ENCODE measurements at regions not wholly inside any gene's neighbourhood (a gene's known extent, or its start where the extent isn't known, plus 50 kb on each side); places are given as distances from the start of the nearest gene placed in this dataset.

- no peak for TF ChIP-seq ZBTB11 (CRISPR knock-in tag; IDR thresholded peaks at IDR 0.05)
- TF ChIP-seq MEF2A (IDR thresholded peaks at IDR 0.05; ENCODE audit: insufficient read depth, low read depth, low read length), result no peak
- TF ChIP-seq MTA3 (IDR thresholded peaks at IDR 0.05; ENCODE audit: borderline replicate concordance, low read length), result no peak
- TF ChIP-seq IRF4 (IDR thresholded peaks at IDR 0.05; ENCODE audit: low read depth, low read length), result no peak
- TF ChIP-seq SMAD1 (IDR thresholded peaks at IDR 0.05; ENCODE audit: low read depth, partially characterized antibody), result no peak
- no peak for TF ChIP-seq NKRF (conservative IDR thresholded peaks at IDR 0.05)
- TF ChIP-seq TBL1XR1 (IDR thresholded peaks at IDR 0.05; ENCODE audit: low read depth, low read length), result no peak
- TF ChIP-seq ESRRA (IDR thresholded peaks at IDR 0.05; ENCODE audit: low read length), result no peak
Measured at GRCh38 chr4:160880180-160880579, 1283.6 kb downstream of the FSTL5 start (continued).

DNA sequence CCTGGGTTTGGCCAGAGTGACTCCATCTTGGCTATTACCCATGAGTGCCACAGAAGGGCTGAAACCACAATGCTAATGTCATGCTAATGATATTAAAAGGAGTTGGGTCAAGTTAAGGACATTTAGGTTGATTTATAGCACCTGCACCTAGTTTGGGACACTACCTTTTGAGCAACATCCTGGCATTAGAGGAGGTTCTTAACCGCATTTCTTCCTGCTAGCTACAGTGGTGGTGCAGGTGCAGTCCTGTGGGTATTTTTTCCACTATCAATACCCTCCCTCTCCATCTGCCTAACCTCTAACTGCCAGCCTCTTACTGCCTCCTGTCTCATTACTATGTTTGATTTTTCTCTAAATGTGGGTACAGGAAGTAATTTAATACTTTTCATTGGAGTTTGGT lies 1276.1 kb downstream of the FSTL5 start:
- SMC1A ChIA-PET (ENCODE audit: uncharacterized antibody, unreplicated experiment), result no interaction called here
- H4K20me1 ChIP-seq (ENCODE audit: control insufficient read depth, insufficient read depth), result no peaks in the 10 kb centered on the region
- intact Hi-C loops (cut with micrococcal nuclease; ENCODE audit: unreplicated experiment) (no loop called here), in situ Hi-C loops (cut with MboI) (no loop called here)
- RAD21 ChIA-PET (ENCODE audit: unreplicated experiment), result no interaction called here
- no peak overlapping the region for H3K9ac ChIP-seq (ENCODE audit: control insufficient read depth, insufficient read depth, low read length)
- BruUV-seq (replicated peaks), result no TSS peak
- ATAC-seq (no peak), FAIRE-seq (no peak), DNase-seq (ENCODE audit: low read depth, low spot score) (no peak)
- no peaks in the 10 kb centered on the region for H3K27me3 ChIP-seq (replicated peaks in 1 of 2; ENCODE audit: control insufficient read depth in 2 of 2, insufficient read depth in 2 of 2, low read length in 1 of 2)
- no peaks in the 10 kb centered on the region for H3K9me3 ChIP-seq (replicated peaks; ENCODE audit: control insufficient read depth, insufficient read depth, low read length)
- no peaks in the 10 kb centered on the region for H3K36me3 ChIP-seq (ENCODE audit: control insufficient read depth in 2 of 2, insufficient read depth in 2 of 2, low read length in 1 of 2)
- no peaks in the 10 kb centered on the region for H3K4me1 ChIP-seq (ENCODE audit: control insufficient read depth, insufficient read depth, low read length)
- POLR2A ChIA-PET, result no interaction called here
- 0% methylated on average over 1 of the region's 1 CpG for WGBS (ENCODE audit: insufficient coverage, insufficient replicate concordance, low lambda C conversion rate, missing lambda C conversion rate)
- H3K4me3 ChIP-seq, result no peak overlapping the region
- no peak overlapping the region for H3K27ac ChIP-seq (ENCODE audit: control insufficient read depth, insufficient read depth)
- no peak overlapping the region for H2AFZ ChIP-seq (ENCODE audit: control insufficient read depth, low read depth, low read length)
- CTCF ChIA-PET, result no interaction called here
- H3K4me2 ChIP-seq (ENCODE audit: control insufficient read depth, insufficient read depth), result no peak overlapping the region
- H3K79me2 ChIP-seq (ENCODE audit: control insufficient read depth, insufficient read depth, low read length), result no peaks in the 10 kb centered on the region
- TF ChIP-seq, protein P1, sequence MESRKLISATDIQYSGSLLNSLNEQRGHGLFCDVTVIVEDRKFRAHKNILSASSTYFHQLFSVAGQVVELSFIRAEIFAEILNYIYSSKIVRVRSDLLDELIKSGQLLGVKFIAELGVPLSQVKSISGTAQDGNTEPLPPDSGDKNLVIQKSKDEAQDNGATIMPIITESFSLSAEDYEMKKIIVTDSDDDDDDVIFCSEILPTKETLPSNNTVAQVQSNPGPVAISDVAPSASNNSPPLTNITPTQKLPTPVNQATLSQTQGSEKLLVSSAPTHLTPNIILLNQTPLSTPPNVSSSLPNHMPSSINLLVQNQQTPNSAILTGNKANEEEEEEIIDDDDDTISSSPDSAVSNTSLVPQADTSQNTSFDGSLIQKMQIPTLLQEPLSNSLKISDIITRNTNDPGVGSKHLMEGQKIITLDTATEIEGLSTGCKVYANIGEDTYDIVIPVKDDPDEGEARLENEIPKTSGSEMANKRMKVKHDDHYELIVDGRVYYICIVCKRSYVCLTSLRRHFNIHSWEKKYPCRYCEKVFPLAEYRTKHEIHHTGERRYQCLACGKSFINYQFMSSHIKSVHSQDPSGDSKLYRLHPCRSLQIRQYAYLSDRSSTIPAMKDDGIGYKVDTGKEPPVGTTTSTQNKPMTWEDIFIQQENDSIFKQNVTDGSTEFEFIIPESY (IDR thresholded peaks at IDR 0.05), result no peak
- TF ChIP-seq, protein P2, sequence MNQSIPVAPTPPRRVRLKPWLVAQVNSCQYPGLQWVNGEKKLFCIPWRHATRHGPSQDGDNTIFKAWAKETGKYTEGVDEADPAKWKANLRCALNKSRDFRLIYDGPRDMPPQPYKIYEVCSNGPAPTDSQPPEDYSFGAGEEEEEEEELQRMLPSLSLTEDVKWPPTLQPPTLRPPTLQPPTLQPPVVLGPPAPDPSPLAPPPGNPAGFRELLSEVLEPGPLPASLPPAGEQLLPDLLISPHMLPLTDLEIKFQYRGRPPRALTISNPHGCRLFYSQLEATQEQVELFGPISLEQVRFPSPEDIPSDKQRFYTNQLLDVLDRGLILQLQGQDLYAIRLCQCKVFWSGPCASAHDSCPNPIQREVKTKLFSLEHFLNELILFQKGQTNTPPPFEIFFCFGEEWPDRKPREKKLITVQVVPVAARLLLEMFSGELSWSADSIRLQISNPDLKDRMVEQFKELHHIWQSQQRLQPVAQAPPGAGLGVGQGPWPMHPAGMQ (IDR thresholded peaks at IDR 0.05; ENCODE audit: borderline replicate concordance), result no peak
- TF ChIP-seq ZSCAN29 (IDR thresholded peaks at IDR 0.05), result no peak
- TF ChIP-seq, protein P3, sequence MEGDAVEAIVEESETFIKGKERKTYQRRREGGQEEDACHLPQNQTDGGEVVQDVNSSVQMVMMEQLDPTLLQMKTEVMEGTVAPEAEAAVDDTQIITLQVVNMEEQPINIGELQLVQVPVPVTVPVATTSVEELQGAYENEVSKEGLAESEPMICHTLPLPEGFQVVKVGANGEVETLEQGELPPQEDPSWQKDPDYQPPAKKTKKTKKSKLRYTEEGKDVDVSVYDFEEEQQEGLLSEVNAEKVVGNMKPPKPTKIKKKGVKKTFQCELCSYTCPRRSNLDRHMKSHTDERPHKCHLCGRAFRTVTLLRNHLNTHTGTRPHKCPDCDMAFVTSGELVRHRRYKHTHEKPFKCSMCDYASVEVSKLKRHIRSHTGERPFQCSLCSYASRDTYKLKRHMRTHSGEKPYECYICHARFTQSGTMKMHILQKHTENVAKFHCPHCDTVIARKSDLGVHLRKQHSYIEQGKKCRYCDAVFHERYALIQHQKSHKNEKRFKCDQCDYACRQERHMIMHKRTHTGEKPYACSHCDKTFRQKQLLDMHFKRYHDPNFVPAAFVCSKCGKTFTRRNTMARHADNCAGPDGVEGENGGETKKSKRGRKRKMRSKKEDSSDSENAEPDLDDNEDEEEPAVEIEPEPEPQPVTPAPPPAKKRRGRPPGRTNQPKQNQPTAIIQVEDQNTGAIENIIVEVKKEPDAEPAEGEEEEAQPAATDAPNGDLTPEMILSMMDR (IDR thresholded peaks at IDR 0.05 in 2 of 3, conservative IDR thresholded peaks at IDR 0.05 in 1 of 3; ENCODE audit: control insufficient read depth in 2 of 3, extremely low read depth in 1 of 3, insufficient read depth in 1 of 3, low read depth in 3 of 3, low read length in 3 of 3), result no peak
